Peyer's patch (tissue), 4 donors: ENCODE measurements at regions not wholly inside any gene's neighbourhood (a gene's known extent, or its start where the extent isn't known, plus 50 kb on each side); places are given as distances from the start of the nearest gene placed in this dataset.

Experiments
- DNase-seq, 3 donors: peaks; one replicate each; pipeline ENCODE4 v3.0.0-alpha.2; 2017 to 2019
- H3K27ac ChIP-seq, 4 donors: fragments of 200-600 bp; sonication (generic); one replicate each; pipeline ENCODE4 v1.5.1; 2016 to 2019
- H3K27me3 ChIP-seq, 2 donors: fragments of 200-600 bp; sonication (generic); one replicate each; pipeline ENCODE4 v1.5.1; 2019
- H3K36me3 ChIP-seq, 3 donors: fragments of 200-600 bp; sonication (generic); one replicate each; pipeline ENCODE4 v1.5.1; 2016 to 2019
- H3K4me1 ChIP-seq, 4 donors: fragments of 200-600 bp; sonication (generic); one replicate each; pipeline ENCODE4 v1.5.1; 2016 to 2019
- H3K4me3 ChIP-seq, 4 donors: fragments of 200-600 bp; sonication (generic); 1 replicate in 3 of 4; 2 replicates in 1 of 4; pipeline ENCODE4 v1.5.1; 2016 to 2019; ENCODE audit warnings: mild to moderate bottlenecking in 1 of 4
- H3K9me3 ChIP-seq, 4 donors: fragments of 200-600 bp; sonication (generic); one replicate each; pipeline ENCODE4 v1.5.1; 2016 to 2019; ENCODE audit warnings: mild to moderate bottlenecking in 1 of 4
- POLR2A ChIP-seq, 2 donors: fragments of 450-650 bp; IDR thresholded peaks; one replicate each; pipeline ENCODE4 v1.5.1; 2017; ENCODE audit warnings: antibody characterized with exemption in 2 of 2, mild to moderate bottlenecking in 2 of 2, moderate library complexity in 2 of 2
- TF ChIP-seq, protein P1 (sequence below), 6 experiments: fragments of 450-650 bp in 4 of 6; fragments of 200-600 bp in 2 of 6; sonication (generic) in 1 of 6; IDR thresholded peaks; one replicate each; pipeline ENCODE4 v1.5.1; 2017 to 2019; ENCODE audit warnings: antibody characterized with exemption in 6 of 6, mild to moderate bottlenecking in 3 of 6, moderate library complexity in 1 of 6

DNA sequence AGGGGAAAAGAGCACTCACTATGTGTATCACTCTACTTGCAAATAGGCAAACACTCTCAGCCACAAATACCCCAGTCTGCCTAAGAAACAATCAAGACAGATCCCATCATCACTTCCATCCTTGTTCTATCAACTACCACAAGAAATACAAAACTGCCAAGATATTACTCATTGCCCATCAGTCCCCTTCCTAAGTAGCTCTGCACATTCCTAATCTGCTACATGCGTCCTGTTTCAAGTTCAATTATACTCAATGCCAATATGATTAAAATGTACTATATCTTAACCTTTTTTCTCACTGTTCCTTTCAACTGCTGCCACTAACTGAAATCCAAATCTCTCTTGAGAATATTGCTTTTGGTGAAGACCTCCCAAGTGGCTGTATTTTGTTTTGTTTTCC is 1688.4 kb downstream of the PLA2G4A start:
- no peaks in the 10 kb centered on the region for H3K9me3 ChIP-seq
- no peaks in the 10 kb centered on the region for H3K36me3 ChIP-seq
- no peak overlapping the region for H3K4me3 ChIP-seq
- no peaks in the 10 kb centered on the region for H3K27me3 ChIP-seq
- DNase-seq: no peak
- no peak overlapping the region for H3K27ac ChIP-seq
- no peaks in the 10 kb centered on the region for H3K4me1 ChIP-seq
- TF ChIP-seq POLR2A (IDR thresholded peaks at IDR 0.05): no peak
- TF ChIP-seq, protein P1, sequence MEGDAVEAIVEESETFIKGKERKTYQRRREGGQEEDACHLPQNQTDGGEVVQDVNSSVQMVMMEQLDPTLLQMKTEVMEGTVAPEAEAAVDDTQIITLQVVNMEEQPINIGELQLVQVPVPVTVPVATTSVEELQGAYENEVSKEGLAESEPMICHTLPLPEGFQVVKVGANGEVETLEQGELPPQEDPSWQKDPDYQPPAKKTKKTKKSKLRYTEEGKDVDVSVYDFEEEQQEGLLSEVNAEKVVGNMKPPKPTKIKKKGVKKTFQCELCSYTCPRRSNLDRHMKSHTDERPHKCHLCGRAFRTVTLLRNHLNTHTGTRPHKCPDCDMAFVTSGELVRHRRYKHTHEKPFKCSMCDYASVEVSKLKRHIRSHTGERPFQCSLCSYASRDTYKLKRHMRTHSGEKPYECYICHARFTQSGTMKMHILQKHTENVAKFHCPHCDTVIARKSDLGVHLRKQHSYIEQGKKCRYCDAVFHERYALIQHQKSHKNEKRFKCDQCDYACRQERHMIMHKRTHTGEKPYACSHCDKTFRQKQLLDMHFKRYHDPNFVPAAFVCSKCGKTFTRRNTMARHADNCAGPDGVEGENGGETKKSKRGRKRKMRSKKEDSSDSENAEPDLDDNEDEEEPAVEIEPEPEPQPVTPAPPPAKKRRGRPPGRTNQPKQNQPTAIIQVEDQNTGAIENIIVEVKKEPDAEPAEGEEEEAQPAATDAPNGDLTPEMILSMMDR (IDR thresholded peaks at IDR 0.05): no peak

DNA sequence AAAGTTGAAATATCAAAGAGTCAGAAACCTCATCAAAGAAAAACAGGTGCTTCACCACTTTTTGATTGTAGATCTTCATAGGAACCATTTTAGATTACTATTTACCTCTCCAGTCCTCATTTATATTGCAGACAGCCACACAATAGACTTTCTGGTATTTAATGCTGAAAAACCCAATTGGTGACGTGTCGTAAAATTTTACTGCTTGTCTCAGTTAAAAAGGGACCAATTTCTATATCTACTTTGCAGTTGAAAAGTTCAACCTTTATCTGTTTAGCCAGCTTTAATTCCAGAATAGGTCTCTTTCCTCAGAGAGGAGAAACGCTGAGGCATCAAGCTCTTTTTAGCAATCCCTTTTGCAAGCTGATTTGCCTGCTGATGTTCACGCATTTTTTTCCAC is 1722.4 kb downstream of the PLA2G4A start:
- Histone ChIP-seq H3K4me1 (no peaks in the 10 kb centered on the region), H3K27ac (no peak overlapping the region), H3K36me3 (no peaks in the 10 kb centered on the region), H3K4me3 (no peak overlapping the region), H3K27me3 (no peaks in the 10 kb centered on the region), H3K9me3 (no peaks in the 10 kb centered on the region)
- TF ChIP-seq POLR2A (IDR thresholded peaks at IDR 0.05): no peak
- TF ChIP-seq, protein P1 (IDR thresholded peaks at IDR 0.05): no peak
- DNase-seq: no peak

DNA sequence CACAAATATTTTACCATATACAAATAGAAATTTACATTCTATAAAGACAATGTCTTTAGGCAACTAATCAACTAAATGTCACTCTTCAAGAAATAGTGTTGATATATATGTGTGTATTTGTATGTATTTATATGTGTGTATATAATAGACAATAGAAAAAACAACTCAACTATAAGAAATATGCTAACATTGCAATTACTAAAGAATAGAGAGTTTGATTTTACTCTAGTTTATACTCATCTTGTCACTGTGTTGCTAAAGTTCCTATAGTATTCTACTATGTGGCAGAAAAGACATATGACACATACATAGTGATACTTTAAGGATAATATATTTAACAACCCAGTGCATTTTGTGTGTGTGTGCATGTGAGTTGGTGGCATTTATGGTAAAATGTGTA is 1728.3 kb downstream of the PLA2G4A start:
- Histone ChIP-seq H3K9me3 (no peaks in the 10 kb centered on the region), H3K27ac (no peak overlapping the region), H3K36me3 (no peaks in the 10 kb centered on the region), H3K27me3 (no peaks in the 10 kb centered on the region), H3K4me1 (no peaks in the 10 kb centered on the region), H3K4me3 (no peak overlapping the region)
- DNase-seq: no peak
- TF ChIP-seq, protein P1 (IDR thresholded peaks at IDR 0.05): no peak
- TF ChIP-seq POLR2A (IDR thresholded peaks at IDR 0.05): no peak

DNA sequence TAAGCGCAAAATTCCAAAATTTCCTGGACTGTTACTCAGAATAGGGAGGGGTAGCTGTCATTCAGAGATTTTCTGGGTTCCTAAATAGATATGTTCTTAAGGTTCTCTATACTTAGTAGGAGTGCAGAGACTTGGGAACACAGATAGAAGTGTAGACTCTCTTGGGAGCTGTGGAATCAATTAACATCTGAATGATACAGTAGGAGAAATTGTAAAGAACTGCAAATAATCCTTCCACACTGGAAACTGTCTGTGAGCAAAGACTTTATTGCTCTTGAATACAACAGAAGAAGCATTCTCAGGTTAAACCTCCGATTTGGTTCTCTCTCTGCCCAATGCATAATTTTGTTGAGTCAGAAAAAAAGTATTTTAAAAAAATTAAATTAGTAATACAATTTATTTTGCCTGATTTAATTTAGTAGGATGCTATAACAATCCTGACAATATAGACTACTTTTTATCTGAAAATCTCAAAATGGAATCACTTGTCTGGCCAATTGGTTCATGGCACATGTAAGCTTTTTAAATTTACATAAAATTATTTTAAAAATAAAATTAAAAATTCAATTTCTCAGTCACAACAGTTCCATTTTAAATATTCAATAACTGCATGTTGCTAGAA is 1754.3 kb downstream of the PLA2G4A start:
- Histone ChIP-seq H3K36me3 (no peaks in the 10 kb centered on the region), H3K27ac (no peak overlapping the region), H3K4me3 (no peak overlapping the region), H3K9me3 (no peaks in the 10 kb centered on the region), H3K4me1 (no peaks in the 10 kb centered on the region), H3K27me3 (no peaks in the 10 kb centered on the region)
- no peak for TF ChIP-seq POLR2A (IDR thresholded peaks at IDR 0.05)
- TF ChIP-seq, protein P1 (IDR thresholded peaks at IDR 0.05): no peak
- no peak for DNase-seq

DNA sequence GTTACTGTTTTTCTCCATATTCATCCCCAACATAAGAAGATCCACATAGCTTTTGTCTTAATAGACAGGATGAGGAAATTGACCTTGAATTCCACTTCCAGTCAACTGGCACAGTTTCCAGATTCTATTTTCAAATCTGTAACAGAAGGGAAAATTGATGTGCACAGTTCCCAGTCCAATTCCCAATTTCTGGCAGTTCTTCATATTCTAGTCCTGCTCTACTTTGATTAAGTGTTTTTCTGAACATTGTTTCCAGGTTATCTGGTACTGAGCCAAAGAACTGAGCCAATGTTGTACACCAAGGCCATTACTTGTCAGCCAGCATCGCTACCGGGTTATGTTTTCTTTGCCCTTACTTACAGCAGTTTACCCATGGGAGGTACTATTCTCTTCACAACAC is 1755.4 kb downstream of the PLA2G4A start:
- TF ChIP-seq, protein P1 (IDR thresholded peaks at IDR 0.05): no peak
- no peak for TF ChIP-seq POLR2A (IDR thresholded peaks at IDR 0.05)
- DNase-seq: no peak
- H3K9me3 ChIP-seq: no peaks in the 10 kb centered on the region
- H3K27ac ChIP-seq: no peak overlapping the region
- H3K4me3 ChIP-seq: no peak overlapping the region
- H3K27me3 ChIP-seq: no peaks in the 10 kb centered on the region
- no peaks in the 10 kb centered on the region for H3K36me3 ChIP-seq
- no peaks in the 10 kb centered on the region for H3K4me1 ChIP-seq

DNA sequence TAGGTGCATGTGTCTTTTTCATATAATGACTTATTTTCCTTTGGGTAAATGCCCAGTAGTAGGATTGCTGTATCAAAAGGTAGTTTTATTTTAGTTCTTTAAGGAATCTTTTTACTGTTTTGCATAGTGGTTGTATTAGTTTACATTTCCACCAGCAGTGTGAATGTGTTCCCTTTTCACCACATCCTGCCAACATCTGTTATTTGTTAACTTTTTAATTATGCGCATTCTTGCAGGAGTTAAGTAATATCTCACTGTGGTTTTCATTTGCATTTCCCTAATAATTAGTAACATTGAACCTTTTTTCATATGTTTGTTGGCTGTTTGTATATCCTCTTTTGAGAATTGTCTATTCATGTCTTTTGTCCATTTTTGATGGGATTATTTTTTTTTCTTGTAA is 1761.9 kb downstream of the PLA2G4A start:
- Histone ChIP-seq H3K27me3 (no peaks in the 10 kb centered on the region), H3K36me3 (no peaks in the 10 kb centered on the region), H3K27ac (no peak overlapping the region), H3K9me3 (no peaks in the 10 kb centered on the region), H3K4me3 (no peak overlapping the region), H3K4me1 (no peaks in the 10 kb centered on the region)
- TF ChIP-seq, protein P1 (IDR thresholded peaks at IDR 0.05): no peak
- TF ChIP-seq POLR2A (IDR thresholded peaks at IDR 0.05): no peak
- DNase-seq: no peak
